Forelimb muscle (tissue), 1 donor: ENCODE measurements at regions not wholly inside any gene's neighbourhood (a gene's known extent, or its start where the extent isn't known, plus 50 kb on each side); places are given as distances from the start of the nearest gene placed in this dataset.
"Not testable (repeated sequence)": the region's sequence is repeated elsewhere in the genome, so short reads cannot be mapped to it uniquely, and the experiment has no call there.

ENCODE experiments used
- DNase-seq: peaks from one replicate; pipeline ENCODE4 v3.0.0-alpha.2; 2013; ENCODE audit warnings: low read depth

DNA sequence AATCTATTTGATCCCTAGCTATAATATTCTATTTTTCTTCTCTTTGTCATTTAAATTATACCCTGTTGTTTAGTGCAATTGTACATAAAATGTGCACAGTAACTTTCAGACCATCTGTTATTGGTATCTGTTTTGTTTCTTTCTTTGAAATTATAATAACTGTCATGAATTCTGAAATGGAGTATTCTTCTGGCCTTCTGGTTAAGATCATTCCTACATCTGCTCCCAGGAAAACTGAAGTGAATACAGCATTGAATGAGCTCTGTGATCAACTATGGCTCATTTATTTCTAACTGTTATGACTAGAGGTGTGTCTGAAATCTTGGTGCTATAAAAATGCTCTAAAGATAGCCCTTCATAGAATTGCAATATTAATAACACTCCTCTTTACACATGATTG lies 788.4 kb upstream of the TMEFF2 start:
- DNase-seq, result no peak

DNA sequence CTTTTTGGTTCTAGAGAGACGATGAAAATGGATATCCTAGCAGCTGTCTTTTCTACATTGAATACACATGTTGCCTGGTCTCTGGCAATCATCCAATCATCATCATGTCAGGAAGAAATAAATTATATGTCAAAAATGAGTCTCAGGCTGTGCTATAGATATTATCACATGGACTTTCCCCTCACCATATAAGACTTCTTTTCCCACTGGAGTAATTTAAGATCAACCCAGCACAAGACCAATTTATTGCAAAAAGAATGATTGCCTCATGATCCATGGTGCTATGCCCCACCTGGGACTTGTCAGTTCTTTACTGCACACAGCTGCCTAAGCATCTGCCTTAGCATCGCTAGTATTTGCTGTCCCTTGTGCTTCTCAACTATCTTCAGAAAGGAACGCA lies 783.7 kb upstream of the TMEFF2 start:
- peak; percentile 89 for DNase-seq

DNA sequence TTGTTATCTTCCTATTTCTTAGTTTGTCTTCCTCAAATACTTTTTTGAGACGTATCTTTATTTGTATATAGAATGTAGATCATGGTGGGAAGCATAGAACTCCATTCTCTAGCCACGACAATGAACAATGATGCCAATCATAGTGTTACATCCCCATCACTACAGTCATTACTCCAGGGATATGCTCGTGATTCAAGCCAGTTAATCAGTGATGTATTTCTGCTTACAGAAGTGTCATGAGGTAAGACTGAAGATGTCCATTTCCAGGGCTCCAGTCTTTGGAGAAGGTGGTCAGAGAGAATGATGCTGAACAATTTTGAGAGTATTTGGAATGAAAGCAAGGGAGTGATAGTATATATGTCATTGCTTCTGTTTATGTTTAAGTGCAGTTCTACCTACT lies 777.2 kb upstream of the TMEFF2 start:
- DNase-seq, result no peak

DNA sequence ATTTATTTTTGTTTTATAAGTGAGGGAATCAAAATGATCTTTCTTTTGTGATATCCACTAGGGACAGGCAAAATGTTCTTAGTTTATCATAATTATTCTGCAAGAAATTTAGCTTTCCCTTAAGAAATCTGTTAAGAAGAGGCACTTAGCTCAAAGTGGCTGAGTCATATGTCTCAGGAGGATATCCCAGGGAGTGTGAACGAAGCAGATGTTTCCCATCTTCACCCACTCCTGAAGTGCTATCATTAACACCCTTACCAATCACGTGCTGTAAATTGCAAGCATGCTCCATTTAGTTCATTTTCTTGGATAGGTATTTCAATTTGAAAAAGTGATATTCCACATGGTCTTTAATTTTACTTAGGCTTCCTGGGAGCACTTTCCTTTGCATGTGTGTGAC lies 774.3 kb upstream of the TMEFF2 start:
- no peak for DNase-seq

DNA sequence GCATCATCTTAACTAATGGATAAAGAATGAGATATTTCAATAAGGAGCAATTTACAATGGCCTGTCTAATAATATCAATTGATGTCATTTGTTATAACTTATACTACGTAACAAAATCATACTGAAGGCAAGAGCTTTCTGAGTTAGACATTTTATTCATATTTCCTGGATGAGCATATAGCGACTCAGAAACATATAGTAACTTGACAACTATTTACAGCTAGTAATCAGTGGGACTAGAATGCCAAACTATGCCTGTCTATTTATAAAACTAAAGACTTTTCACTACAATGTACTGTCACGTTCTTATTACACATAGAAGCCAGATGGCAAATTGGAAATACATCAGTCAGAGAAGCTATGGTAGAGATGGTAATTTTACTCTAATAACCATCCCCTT lies 766.2 kb upstream of the TMEFF2 start:
- DNase-seq, result no peak

DNA sequence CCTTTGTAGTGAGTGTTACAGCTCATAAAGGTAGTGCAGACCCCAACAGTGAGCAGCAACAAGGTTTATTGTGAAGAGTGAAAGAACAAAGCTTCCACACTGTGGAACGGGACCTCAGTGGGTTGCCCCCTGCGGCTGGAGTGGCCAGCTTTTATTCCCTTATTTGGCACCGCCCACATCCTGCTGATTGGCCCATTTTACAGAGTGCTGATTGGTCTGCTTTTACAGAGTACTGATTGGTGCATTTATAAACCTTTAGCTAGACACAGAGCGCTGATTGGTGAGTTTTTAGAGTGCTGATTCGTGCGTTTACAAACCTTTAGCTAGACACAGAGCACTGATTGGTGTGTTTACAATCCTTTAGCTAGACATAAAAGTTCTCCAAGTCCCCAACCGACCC lies 763.9 kb upstream of the TMEFF2 start:
- not testable (repeated sequence) for DNase-seq

DNA sequence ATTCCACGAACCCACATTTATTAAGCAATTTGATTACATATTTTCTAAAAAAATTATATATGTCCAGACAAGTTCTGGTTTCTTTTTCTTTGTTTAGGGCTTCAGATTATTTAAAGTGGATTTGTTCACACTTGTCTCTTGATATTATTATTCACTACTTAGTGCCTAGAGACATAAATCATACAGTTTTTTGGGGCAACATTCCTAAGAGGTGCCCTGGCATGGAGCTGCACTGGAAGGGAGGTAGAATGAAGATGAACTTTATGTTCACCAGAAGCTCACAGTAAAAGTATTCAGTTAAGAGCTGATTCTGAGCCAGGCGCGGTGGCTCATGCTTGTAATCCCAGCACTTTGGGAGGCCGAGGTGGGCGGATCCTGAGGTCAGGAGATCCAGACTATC lies 762.7 kb upstream of the TMEFF2 start:
- DNase-seq, result no peak

DNA sequence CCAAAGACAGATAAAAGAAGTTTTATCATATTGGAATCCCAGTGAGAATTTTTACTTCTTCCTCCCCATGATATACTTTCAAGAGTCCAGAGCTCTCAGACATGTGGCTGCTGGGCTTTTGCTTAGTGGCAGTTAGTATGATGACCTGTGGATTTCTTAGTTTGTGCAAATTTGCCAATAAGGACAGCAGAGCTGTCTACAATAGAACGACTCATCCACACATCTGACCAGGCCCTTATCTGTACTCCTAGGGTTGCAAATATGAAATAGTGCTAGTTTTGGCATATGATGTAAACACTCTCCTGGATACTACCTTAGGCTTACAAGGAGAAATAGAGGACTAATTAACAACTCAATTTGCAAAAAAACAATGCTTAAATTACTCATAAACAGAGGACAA lies 758.4 kb upstream of the TMEFF2 start:
- no peak for DNase-seq

DNA sequence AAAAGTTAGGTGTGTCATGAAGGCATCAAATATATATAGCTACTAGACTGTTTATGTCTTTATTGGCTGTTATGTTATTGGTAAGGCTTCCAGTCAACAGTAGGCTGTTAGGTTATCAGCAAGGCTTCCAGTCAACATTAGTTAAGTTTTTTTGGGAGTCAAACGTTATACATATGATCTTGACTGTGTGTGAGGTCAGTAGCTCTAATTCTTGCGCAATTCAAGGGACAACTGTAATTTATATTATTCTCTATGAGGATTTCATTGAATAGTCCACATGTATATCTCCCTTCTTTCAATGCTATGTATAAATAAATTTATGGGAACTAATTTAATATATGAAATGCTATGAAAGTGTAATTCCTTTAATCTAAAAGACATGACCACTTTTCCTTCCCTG lies 757.5 kb upstream of the TMEFF2 start:
- DNase-seq, result no peak

DNA sequence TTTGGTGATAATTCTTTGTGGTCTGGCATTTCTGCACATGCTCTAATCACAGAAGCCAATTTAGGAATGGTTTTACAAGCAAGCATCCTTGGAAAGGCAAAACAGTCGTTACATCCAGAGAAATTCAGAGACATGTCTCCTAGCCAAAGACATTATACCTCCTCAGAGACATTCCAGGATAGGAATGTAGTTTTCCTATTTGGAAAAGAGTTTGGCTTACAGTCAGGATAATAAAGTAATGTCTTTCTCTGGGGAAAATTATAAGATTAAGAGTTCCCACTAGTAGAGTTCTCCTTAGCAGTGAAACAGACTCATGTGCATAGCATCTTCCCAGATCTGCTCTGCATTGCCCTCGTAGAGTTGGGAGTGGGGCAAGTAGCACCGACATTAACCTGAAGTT lies 753.6 kb upstream of the TMEFF2 start:
- DNase-seq, result no peak

DNA sequence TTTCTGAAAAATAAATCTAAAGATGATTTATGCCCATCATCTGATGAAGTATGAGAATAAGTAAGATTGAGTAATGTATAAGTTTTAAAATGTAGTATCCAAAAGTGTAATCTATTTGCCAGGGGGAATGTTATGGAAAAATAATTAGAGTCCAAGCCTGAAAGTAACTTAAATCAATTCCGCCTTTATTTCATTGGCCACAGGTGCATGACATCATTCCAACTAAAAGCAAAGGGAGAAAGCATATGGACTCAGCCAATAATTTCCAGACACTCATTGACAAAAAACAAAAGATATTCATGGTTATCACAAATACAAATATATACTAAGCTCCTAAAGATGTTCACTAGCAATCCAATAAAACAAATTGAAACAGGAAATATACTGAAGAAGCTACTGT lies 752.6 kb upstream of the TMEFF2 start:
- DNase-seq, result no peak

DNA sequence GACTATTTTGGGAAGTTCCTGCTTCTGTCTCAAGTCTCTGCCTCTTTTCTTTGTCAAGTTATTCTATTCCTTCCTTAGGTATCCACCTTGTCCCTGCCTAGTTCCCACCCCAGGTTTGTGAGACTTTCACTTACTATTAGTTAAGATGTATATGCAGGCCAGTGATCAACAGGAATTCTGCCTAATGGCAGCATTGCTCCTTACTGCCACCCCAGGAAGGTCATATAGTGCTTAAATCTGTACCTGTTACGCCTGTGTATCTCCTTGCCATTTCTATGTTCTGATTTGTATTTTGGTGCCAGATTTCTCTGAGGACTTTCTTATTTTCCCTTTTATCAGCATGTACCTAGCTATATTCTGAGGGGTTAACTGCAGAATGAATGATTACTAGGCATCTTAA lies 746.0 kb upstream of the TMEFF2 start:
- DNase-seq, result no peak

DNA sequence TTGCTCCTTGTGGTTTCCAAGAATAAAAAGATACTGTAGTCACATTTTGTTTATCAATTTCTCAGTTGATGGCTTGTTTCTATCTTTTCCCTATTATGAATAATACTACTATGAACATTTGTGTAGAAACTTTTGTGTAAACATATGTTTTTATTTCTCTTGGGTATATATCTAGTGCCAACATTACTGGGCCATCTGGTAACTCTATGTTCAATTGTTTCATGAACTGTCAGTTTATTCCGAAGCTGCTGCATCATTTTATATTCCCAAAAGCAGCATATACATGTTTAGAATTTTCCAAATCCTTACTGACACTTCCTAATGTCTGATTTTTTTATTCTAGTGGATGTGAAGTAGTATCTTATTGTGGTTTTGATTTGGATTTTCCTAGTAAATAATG lies 737.6 kb upstream of the TMEFF2 start:
- DNase-seq, result peak; percentile 51

DNA sequence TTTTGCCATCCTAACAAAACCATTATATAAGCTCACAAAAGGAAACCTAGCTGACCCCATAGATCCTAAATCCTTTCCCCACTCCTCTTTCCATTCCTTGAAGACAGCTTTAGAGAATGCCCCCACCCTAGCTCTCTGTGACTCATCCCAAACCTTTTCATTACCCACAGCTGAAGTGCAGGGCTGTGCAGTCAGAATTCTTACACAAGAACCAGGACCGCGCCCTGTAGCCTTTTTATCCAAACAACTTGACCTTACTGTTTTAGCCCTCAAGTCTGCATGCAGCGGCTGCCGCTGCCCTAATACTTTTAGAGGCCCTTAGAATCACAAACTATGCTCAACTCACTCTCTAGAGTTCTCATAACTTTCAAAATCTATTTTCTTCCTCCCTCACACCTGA lies 726.9 kb upstream of the TMEFF2 start:
- DNase-seq, result not testable (repeated sequence)

DNA sequence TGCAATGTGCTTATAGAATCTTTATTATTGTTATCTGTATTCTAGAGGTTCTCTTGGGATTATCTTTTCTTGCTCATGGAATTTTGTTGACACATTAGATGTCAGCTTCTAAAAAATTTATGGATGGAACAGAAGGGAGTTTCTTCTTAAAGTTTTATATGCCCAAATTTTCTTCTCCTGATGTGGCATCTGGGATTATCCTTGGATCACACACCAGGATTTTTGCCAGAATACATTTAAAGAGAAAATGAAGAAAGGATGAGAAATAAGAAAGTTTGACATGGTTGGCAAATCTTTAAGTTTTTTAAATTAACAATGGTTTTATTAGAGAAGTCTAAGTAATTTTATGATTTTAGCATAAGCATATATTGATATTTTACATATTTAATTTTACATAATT lies 706.7 kb upstream of the TMEFF2 start:
- no peak for DNase-seq

DNA sequence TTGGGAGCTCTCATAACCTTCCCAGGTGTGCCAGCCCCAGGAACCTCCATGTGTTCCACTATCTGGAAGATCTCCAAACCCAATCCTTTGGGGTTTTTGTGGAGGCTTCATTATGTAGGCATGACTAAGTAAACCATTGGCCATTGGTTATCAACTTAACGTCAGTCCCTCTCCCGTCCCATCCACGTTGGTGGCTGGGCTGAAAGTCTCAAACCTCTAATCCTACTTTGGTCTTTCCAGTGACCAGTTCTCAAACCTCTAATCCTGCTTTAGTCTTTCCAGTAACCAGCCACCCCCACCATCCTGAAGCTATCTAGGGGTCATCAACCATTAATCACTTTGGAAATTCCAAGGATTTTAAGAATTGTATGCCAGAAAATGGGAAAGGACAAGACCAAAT lies 704.7 kb upstream of the TMEFF2 start:
- no peak for DNase-seq

DNA sequence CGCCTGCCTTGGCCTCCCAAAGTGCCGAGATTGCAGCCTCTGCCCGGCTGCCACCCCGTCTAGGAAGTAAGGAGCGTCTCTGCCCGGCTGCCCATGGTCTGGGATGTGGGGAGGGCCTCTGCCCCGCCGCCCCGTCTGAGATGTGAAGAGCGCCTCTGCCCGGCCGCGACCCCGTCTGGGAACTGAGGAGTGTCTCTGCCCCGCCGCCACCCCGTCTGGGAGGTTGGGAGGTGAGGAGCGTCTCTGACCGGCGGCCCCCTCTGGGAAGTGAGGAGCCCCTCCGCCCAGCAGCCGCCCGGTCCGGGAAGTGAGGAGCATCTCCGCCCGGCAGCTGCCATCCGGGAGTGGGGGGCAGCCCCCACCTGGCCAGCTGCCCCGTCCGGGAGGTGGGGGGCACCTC lies 699.2 kb upstream of the TMEFF2 start:
- not testable (repeated sequence) for DNase-seq

DNA sequence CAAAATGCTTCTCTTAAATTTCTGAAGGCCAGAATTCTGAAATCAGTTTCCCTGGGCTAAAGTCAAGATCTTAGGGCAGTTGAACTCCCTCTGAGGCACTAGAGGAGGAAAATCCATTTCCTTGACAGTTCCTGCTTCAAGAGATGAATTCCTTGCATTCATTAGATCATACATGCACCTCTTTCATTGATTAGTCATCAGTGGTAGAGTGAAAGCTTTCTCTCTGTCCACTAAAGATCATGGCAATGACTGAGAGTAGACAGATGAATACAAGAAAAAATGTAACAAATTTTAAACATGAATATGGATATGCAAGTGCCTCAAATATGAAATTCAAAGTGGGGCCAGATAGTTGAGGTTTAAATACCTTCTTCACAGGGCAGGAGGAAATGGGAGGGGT lies 693.4 kb upstream of the TMEFF2 start:
- no peak for DNase-seq

DNA sequence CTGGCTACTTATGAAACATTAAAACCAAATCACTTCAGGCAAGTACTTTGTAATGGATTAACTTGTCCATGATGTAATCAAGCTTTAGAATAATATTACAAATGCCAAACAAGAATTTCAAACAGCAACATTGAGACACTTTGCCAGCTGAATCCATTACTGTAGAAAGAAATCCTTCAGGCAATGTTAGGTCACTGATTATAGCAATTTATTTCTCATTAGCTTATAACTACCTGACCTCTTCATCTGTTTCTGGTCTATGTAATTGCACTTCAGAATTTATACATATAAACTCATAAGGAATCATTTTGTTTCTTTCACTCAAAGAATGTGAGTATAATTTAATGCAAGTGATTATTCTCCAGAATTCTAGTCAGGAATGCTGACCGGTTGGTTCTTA lies 692.6 kb upstream of the TMEFF2 start:
- DNase-seq, result no peak

DNA sequence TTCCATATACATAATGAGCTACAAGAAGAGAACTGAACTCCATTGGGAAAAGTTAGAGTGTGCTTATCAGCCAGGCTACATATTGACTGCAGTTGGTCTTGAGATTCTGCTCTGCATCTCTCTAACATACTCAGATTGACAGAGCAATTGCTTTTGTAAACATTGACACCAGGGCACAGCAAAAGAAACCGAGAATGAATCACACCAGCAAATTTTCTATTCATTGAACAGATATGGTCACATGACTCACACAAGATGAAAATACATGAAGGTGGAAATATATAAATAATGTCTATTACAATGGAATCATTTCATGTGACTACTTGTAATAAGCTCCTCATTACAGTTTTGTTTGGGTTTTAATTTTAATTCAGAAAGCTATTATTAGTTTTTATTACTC lies 691.9 kb upstream of the TMEFF2 start:
- no peak for DNase-seq

DNA sequence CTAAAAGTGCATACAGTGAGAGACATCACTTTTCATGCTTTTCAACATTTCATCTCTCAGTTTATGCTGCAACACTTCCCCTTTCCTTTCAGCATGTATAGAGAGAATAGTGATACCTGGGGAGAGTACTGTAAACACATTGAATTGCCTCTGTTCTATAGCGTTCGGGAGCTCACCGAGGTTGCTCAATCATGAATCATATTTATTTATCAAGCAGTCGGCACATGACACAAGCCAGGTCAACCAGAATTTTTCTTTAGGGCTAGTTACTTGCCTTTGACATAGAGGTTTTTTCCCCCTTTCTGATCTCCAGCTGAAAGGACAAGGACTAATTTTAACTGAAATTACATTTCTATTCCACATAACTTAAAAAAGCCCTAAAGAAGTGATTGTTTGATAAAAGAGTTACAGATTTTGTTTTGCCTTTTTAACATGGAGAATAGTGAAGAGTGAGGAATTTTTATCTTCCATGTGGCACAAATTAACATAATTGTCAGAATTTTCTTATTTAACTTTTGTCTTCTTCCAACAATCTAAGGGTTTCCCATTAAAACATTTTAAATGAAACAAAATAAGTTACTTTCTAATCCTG lies 690.9 kb upstream of the TMEFF2 start:
- no peak for DNase-seq

DNA sequence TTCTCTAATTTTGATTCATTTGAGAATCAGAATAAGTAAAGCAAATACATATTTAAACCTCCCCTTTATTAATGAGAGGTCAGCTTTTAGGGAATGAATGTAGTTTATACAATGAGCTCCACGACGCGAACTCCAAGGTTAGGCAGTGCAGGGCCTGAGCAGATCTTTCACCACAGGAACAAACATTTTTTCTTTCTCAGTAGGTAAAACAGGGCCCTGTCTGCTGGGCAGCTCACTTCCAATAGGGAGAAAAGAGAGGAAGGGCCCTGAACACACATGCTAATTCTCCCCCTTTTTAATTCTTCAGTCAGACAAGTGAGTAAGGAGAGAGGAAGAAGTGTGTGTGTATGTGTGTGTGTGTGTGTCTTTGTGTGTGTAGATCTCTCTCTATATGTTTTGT lies 682.4 kb upstream of the TMEFF2 start:
- DNase-seq, result no peak

DNA sequence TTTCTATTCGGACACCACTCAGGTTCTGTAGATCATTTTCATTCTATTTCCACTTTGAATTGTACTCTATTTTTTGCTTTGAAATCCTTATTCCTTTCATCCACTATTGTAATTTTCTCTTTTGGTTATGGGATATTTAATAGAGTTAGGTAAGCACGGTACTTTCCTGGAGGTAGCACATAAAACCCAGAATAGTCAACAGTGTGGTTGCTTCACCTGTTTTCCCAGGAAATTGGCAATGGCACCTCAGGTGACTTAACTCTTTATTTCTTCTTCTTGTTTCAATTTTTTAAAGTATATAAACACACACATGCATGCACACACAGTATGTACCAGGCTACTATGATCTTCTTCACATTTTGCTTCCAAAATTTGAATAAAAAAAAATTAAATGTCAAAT lies 682.0 kb upstream of the TMEFF2 start:
- DNase-seq, result no peak

DNA sequence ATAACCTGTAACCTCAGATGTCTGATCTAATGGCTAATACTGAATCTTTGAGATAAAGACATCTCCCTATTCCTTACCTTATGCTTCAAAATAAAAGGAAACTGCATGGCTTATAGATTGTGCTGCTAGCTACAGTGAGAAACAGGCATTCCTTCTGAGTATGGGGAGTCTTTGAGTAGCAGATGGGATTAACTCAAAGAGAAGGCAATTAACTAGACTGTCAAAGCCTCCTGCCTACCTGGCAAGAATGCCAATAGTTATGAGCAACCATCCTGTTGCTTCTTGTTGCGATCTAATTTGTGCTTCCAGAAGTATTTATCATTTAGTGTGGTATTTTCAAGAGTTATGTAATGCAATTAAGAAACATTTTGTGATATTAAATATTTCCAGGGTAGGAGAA lies 660.0 kb upstream of the TMEFF2 start:
- DNase-seq, result no peak

DNA sequence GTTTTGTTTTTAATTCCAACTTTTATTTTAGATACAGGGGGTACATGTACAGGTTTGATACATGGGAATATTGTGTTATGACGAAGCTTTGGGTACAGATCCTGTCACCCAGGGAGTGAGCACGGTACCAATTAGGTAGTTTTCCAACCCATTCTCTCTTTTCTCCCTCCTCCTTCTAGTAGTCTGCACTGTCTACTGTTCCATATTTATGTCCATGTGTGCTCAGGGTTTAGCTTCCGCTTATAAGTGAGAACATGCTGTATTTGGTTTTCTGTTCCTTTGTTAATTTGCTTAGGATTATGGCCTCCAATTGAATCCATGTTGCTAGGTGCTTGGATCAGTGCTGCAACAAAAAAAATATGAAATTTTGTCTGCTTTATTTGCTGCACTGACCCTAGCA lies 659.3 kb upstream of the TMEFF2 start:
- no peak for DNase-seq
